ENCODE measurements at regions not wholly inside any gene's neighbourhood (a gene's known extent, or its start where the extent isn't known, plus 50 kb on each side); places are given as distances from the start of the nearest gene placed in this dataset.

DNA sequence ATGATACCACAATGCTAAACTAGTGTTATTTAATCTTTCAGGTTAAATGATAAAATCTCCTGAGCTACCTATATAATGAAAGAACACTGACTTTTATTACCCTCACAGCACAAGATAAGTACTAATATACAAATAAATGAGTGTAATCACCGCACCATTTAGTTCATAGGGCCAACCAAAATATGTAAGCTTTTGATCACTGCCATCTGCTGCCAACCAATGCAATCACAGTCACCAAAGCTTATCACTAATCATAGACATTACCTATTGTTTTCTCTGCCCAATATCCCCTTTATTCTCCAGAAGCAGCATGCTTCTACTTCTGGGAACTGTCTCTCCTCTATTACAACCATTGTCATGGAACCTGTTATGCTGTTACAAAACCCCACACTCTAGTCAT is 151.6 kb upstream of the LRATD1 start:
- TF ChIP-seq, protein P1, sequence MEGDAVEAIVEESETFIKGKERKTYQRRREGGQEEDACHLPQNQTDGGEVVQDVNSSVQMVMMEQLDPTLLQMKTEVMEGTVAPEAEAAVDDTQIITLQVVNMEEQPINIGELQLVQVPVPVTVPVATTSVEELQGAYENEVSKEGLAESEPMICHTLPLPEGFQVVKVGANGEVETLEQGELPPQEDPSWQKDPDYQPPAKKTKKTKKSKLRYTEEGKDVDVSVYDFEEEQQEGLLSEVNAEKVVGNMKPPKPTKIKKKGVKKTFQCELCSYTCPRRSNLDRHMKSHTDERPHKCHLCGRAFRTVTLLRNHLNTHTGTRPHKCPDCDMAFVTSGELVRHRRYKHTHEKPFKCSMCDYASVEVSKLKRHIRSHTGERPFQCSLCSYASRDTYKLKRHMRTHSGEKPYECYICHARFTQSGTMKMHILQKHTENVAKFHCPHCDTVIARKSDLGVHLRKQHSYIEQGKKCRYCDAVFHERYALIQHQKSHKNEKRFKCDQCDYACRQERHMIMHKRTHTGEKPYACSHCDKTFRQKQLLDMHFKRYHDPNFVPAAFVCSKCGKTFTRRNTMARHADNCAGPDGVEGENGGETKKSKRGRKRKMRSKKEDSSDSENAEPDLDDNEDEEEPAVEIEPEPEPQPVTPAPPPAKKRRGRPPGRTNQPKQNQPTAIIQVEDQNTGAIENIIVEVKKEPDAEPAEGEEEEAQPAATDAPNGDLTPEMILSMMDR (IDR thresholded peaks at IDR 0.05; ENCODE audit: extremely low read depth in 1 of 2, insufficient read depth in 1 of 2, low read depth in 1 of 2, low read length in 2 of 2) = no peak
- TF ChIP-seq POLR2A (IDR thresholded peaks at IDR 0.05; ENCODE audit: low read depth, low read length) (no peak), POLR2AphosphoS5 (IDR thresholded peaks at IDR 0.05; ENCODE audit: insufficient read depth, low read depth, low read length) (no peak), JUN (IDR thresholded peaks at IDR 0.05; ENCODE audit: borderline replicate concordance, insufficient read depth, insufficient read length, low read depth) (no peak), EZH2 (IDR thresholded peaks at IDR 0.05; ENCODE audit: borderline replicate concordance, low read depth, low read length, severe bottlenecking) (no peak)
- TF ChIP-seq, protein P2, sequence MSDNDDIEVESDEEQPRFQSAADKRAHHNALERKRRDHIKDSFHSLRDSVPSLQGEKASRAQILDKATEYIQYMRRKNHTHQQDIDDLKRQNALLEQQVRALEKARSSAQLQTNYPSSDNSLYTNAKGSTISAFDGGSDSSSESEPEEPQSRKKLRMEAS (IDR thresholded peaks at IDR 0.05; ENCODE audit: insufficient read depth, insufficient read length) = no peak

Data from endothelial cell of umbilical vein (primary cell).